Neural progenitor cell (in vitro differentiated cells): ENCODE measurements at regions not wholly inside any gene's neighbourhood (a gene's known extent, or its start where the extent isn't known, plus 50 kb on each side); places are given as distances from the start of the nearest gene placed in this dataset.

Experiments used
- CTCF ChIP-seq: fragments of 200-600 bp; sonication (generic); IDR thresholded peaks from 2 replicates; pipeline ENCODE4 v1.5.1; 2017; ENCODE audit warnings: antibody characterized with exemption, mild to moderate bottlenecking
- EZH2 ChIP-seq: fragments of 200-600 bp; sonication (generic); IDR thresholded peaks from 2 replicates; pipeline ENCODE4 v1.6.1; 2017; ENCODE audit warnings: antibody characterized with exemption, mild to moderate bottlenecking, moderate library complexity

GRCh38 chr1:80909172-80909784, 891.5 kb upstream of the ADGRL2 start:
- TF ChIP-seq EZH2 = no peak
- TF ChIP-seq CTCF = no peak
